Ecto neural progenitor cell (in vitro differentiated cells): ENCODE measurements at regions not wholly inside any gene's neighbourhood (a gene's known extent, or its start where the extent isn't known, plus 50 kb on each side); places are given as distances from the start of the nearest gene placed in this dataset.

Experiments used
- DNase-seq: peaks from one replicate; pipeline ENCODE4 v3.0.0-alpha.2; 2018; ENCODE audit warnings: low spot score

- no peak for DNase-seq
These were observed 444.8 kb downstream of the SOX6 start for GRCh38 chr11:15911377-15912044.

GRCh38 chr11:15912291-15912690, 444.1 kb downstream of the SOX6 start:
- DNase-seq = no peak

DNA sequence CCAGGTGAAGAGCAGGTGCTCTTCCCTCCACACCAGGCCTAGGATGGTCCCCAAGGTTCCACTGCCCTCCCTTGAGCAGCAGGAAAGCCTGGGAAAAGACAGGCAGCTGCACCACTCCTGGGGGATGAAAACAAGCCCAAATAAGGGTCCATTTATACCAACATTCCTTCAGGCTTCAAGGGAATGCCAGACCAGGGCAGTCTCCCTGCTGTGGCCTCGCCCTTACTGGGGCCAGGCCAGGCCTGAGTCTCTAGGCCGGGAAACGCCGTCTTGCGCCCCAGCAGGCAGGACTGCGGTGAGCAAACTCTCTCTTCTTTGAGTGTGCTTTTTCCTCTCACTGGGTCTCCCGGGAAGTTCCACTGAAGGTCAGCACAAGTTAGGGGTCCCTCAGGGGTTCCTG, 443.5 kb downstream of the SOX6 start:
- DNase-seq = no peak

- DNase-seq = no peak
These were observed 443.1 kb downstream of the SOX6 start for GRCh38 chr11:15913261-15913660.
